GM19438 (cell line): ENCODE measurements at regions not wholly inside any gene's neighbourhood (a gene's known extent, or its start where the extent isn't known, plus 50 kb on each side); places are given as distances from the start of the nearest gene placed in this dataset.
"Not testable (repeated sequence)": the region's sequence is repeated elsewhere in the genome, so short reads cannot be mapped to it uniquely, and the experiment has no call there.

Experiments
- ATAC-seq: cut with Tn5 transposase; IDR thresholded peaks from one replicate; pipeline ENCODE4 v1.9.1; 2021; ENCODE audit warnings: low read depth; ENCODE audit not compliant: unreplicated experiment

- ATAC-seq: no peak
Observed at GRCh38 chr4:54861201-54861600, 203.4 kb downstream of the KIT start.

GRCh38 chr4:54855191-54855854 lies 197.6 kb downstream of the KIT start:
- no peak for ATAC-seq

GRCh38 chr4:54852602-54853001 lies 194.8 kb downstream of the KIT start:
- ATAC-seq: no peak

GRCh38 chr4:54852054-54852453 lies 194.3 kb downstream of the KIT start:
- no peak for ATAC-seq

- ATAC-seq: no peak
Observed at GRCh38 chr4:54844911-54845310, 187.2 kb downstream of the KIT start.

GRCh38 chr4:54843946-54844345 lies 186.2 kb downstream of the KIT start:
- no peak for ATAC-seq

GRCh38 chr4:54843106-54843505 lies 185.3 kb downstream of the KIT start:
- ATAC-seq: no peak

GRCh38 chr4:54842656-54843055 lies 184.9 kb downstream of the KIT start:
- no peak for ATAC-seq

- no peak for ATAC-seq
Observed at GRCh38 chr4:54842226-54842625, 184.5 kb downstream of the KIT start.

GRCh38 chr4:54840992-54841768 lies 183.4 kb downstream of the KIT start:
- ATAC-seq: peak; percentile 79

- no peak for ATAC-seq
Observed at GRCh38 chr4:54840430-54840829, 182.7 kb downstream of the KIT start.

- ATAC-seq: no peak
Observed at GRCh38 chr4:54838301-54838700, 180.5 kb downstream of the KIT start.

GRCh38 chr4:54837576-54838140 lies 179.9 kb downstream of the KIT start:
- ATAC-seq: no peak

GRCh38 chr4:54828361-54828760 lies 170.6 kb downstream of the KIT start:
- not testable (repeated sequence) for ATAC-seq

- ATAC-seq: no peak
Observed at GRCh38 chr4:54823616-54824015, 165.9 kb downstream of the KIT start.

GRCh38 chr4:54819034-54819433 lies 161.3 kb downstream of the KIT start:
- ATAC-seq: no peak

GRCh38 chr4:54818481-54818880 lies 160.7 kb downstream of the KIT start:
- ATAC-seq: no peak

- ATAC-seq: no peak
Observed at GRCh38 chr4:54813674-54814073, 155.9 kb downstream of the KIT start.

GRCh38 chr4:54806351-54806750 lies 148.6 kb downstream of the KIT start:
- ATAC-seq: no peak

- no peak for ATAC-seq
Observed at GRCh38 chr4:54802336-54802735, 144.6 kb downstream of the KIT start.

- ATAC-seq: peak; percentile 100
Observed at GRCh38 chr4:54800831-54801530, 143.2 kb downstream of the KIT start.
